ENCODE measurements at regions not wholly inside any gene's neighbourhood (a gene's known extent, or its start where the extent isn't known, plus 50 kb on each side); places are given as distances from the start of the nearest gene placed in this dataset.

- BruUV-seq (replicated peaks): no TSS peak
- no peak overlapping the region for H3K9ac ChIP-seq (replicated peaks; ENCODE audit: extremely low read depth, insufficient read depth, low read length)
- H3K9me3 ChIP-seq (replicated peaks; ENCODE audit: control insufficient read depth, insufficient read depth, low read length): no peaks in the 10 kb centered on the region
- no peaks in the 10 kb centered on the region for H4K20me1 ChIP-seq (replicated peaks; ENCODE audit: control insufficient read depth, extremely low read depth, insufficient read depth, low read length)
- POLR2A ChIA-PET: no interaction called here
- intact Hi-C loops (cut with micrococcal nuclease): no loop called here
- no peak for TF ChIP-seq FOS (IDR thresholded peaks at IDR 0.05; ENCODE audit: borderline replicate concordance, insufficient read depth, low read length)
- TF ChIP-seq GATA2 (IDR thresholded peaks at IDR 0.05; ENCODE audit: insufficient read depth, insufficient read length, low read depth, low read length): no peak
- TF ChIP-seq POLR2A (IDR thresholded peaks at IDR 0.05; ENCODE audit: low read depth, low read length): no peak
- TF ChIP-seq POLR2AphosphoS5 (IDR thresholded peaks at IDR 0.05; ENCODE audit: insufficient read depth, low read depth, low read length): no peak
- no peak for TF ChIP-seq MAX (IDR thresholded peaks at IDR 0.05; ENCODE audit: insufficient read depth, insufficient read length)
- no peak for TF ChIP-seq MYC (IDR thresholded peaks at IDR 0.05; ENCODE audit: low read depth, low read length)
- no peak overlapping the region for H3K4me3 ChIP-seq (replicated peaks in 1 of 3; ENCODE audit: insufficient read depth in 1 of 3, low read depth in 1 of 3, low read length in 3 of 3)
- CTCF ChIA-PET: no interaction called here
- no peak overlapping the region for H3K27ac ChIP-seq (ENCODE audit: insufficient read depth, low read depth, low read length)
- dilution Hi-C loops (cut with MboI; ENCODE audit: extremely low pct_ligation_motif_present, low sequenced_read_pairs): no loop called here
- H3K9me1 ChIP-seq (replicated peaks; ENCODE audit: control insufficient read depth, extremely low read depth, insufficient read depth, low read length): no peaks in the 10 kb centered on the region
- no peak overlapping the region for H2AFZ ChIP-seq (ENCODE audit: low read depth, low read length)
- H3K27me3 ChIP-seq (ENCODE audit: control insufficient read depth in 2 of 2, insufficient read depth in 2 of 2, low read length in 2 of 2): no peaks in the 10 kb centered on the region
- H3K79me2 ChIP-seq (ENCODE audit: control insufficient read depth, insufficient read depth, low read length): no peaks in the 10 kb centered on the region
- no peaks in the 10 kb centered on the region for H3K36me3 ChIP-seq (ENCODE audit: control insufficient read depth in 2 of 2, extremely low read depth in 1 of 2, insufficient read depth in 2 of 2, low read length in 2 of 2)
- H3K4me2 ChIP-seq (ENCODE audit: insufficient read depth, low read length): no peak overlapping the region
- no peaks in the 10 kb centered on the region for H3K4me1 ChIP-seq (ENCODE audit: control insufficient read depth, extremely low read depth, insufficient read depth, low read length)
- FAIRE-seq: no peak
- DNase-seq (ENCODE audit: low read depth, low spot score): no peak
Measured at GRCh38 chr4:66330125-66330524, 659.8 kb upstream of the EPHA5 start.

GRCh38 chr4:66328803-66329574 lies 658.7 kb upstream of the EPHA5 start:
- H2AFZ ChIP-seq (ENCODE audit: low read depth, low read length): no peak overlapping the region
- no TSS peak for BruUV-seq (replicated peaks)
- H3K36me3 ChIP-seq (ENCODE audit: control insufficient read depth in 2 of 2, extremely low read depth in 1 of 2, insufficient read depth in 2 of 2, low read length in 2 of 2): no peaks in the 10 kb centered on the region
- intact Hi-C loops (cut with micrococcal nuclease): no loop called here
- POLR2A ChIA-PET: no interaction called here
- no peaks in the 10 kb centered on the region for H3K79me2 ChIP-seq (ENCODE audit: control insufficient read depth, insufficient read depth, low read length)
- no peak overlapping the region for H3K4me2 ChIP-seq (ENCODE audit: insufficient read depth, low read length)
- no peak for FAIRE-seq
- H3K9me1 ChIP-seq (replicated peaks; ENCODE audit: control insufficient read depth, extremely low read depth, insufficient read depth, low read length): no peaks in the 10 kb centered on the region
- no peaks in the 10 kb centered on the region for H3K9me3 ChIP-seq (replicated peaks; ENCODE audit: control insufficient read depth, insufficient read depth, low read length)
- no peak for DNase-seq (ENCODE audit: low read depth, low spot score)
- H3K4me1 ChIP-seq (ENCODE audit: control insufficient read depth, extremely low read depth, insufficient read depth, low read length): no peaks in the 10 kb centered on the region
- H4K20me1 ChIP-seq (replicated peaks; ENCODE audit: control insufficient read depth, extremely low read depth, insufficient read depth, low read length): no peaks in the 10 kb centered on the region
- H3K9ac ChIP-seq (replicated peaks; ENCODE audit: extremely low read depth, insufficient read depth, low read length): no peak overlapping the region
- no peak for TF ChIP-seq POLR2AphosphoS5 (IDR thresholded peaks at IDR 0.05; ENCODE audit: insufficient read depth, low read depth, low read length)
- no peak for TF ChIP-seq POLR2A (IDR thresholded peaks at IDR 0.05; ENCODE audit: low read depth, low read length)
- no peak for TF ChIP-seq EZH2 (IDR thresholded peaks at IDR 0.05; ENCODE audit: borderline replicate concordance, low read depth, low read length, severe bottlenecking)
- no peak for TF ChIP-seq FOS (IDR thresholded peaks at IDR 0.05; ENCODE audit: borderline replicate concordance, insufficient read depth, low read length)
- no peak for TF ChIP-seq JUN (IDR thresholded peaks at IDR 0.05; ENCODE audit: borderline replicate concordance, insufficient read depth, insufficient read length, low read depth)
- no peak for TF ChIP-seq CTCF (IDR thresholded peaks at IDR 0.05; ENCODE audit: extremely low read depth in 1 of 2, insufficient read depth in 1 of 2, low read depth in 1 of 2, low read length in 2 of 2)
- TF ChIP-seq MAX (IDR thresholded peaks at IDR 0.05; ENCODE audit: insufficient read depth, insufficient read length): no peak
- TF ChIP-seq MYC (IDR thresholded peaks at IDR 0.05; ENCODE audit: low read depth, low read length): no peak
- TF ChIP-seq GATA2 (IDR thresholded peaks at IDR 0.05; ENCODE audit: insufficient read depth, insufficient read length, low read depth, low read length): no peak
- dilution Hi-C loops (cut with MboI; ENCODE audit: extremely low pct_ligation_motif_present, low sequenced_read_pairs): no loop called here
- H3K27ac ChIP-seq (ENCODE audit: insufficient read depth, low read depth, low read length): no peak overlapping the region
- H3K4me3 ChIP-seq (replicated peaks in 1 of 3; ENCODE audit: insufficient read depth in 1 of 3, low read depth in 1 of 3, low read length in 3 of 3): no peak overlapping the region
- CTCF ChIA-PET: no interaction called here
- H3K27me3 ChIP-seq (ENCODE audit: control insufficient read depth in 2 of 2, insufficient read depth in 2 of 2, low read length in 2 of 2): no peaks in the 10 kb centered on the region

Data from endothelial cell of umbilical vein (primary cell).